Peyer's patch (tissue), 4 donors: ENCODE measurements at regions not wholly inside any gene's neighbourhood (a gene's known extent, or its start where the extent isn't known, plus 50 kb on each side); places are given as distances from the start of the nearest gene placed in this dataset.

Source experiments
- DNase-seq, 3 donors: peaks; one replicate each; pipeline ENCODE4 v3.0.0-alpha.2; 2017 to 2019
- H3K27ac ChIP-seq, 4 donors: fragments of 200-600 bp; sonication (generic); one replicate each; pipeline ENCODE4 v1.5.1; 2016 to 2019
- H3K27me3 ChIP-seq, 2 donors: fragments of 200-600 bp; sonication (generic); one replicate each; pipeline ENCODE4 v1.5.1; 2019
- H3K36me3 ChIP-seq, 3 donors: fragments of 200-600 bp; sonication (generic); one replicate each; pipeline ENCODE4 v1.5.1; 2016 to 2019
- H3K4me1 ChIP-seq, 4 donors: fragments of 200-600 bp; sonication (generic); one replicate each; pipeline ENCODE4 v1.5.1; 2016 to 2019
- H3K4me3 ChIP-seq, 4 donors: fragments of 200-600 bp; sonication (generic); 1 replicate in 3 of 4; 2 replicates in 1 of 4; pipeline ENCODE4 v1.5.1; 2016 to 2019; ENCODE audit warnings: mild to moderate bottlenecking in 1 of 4
- H3K9me3 ChIP-seq, 4 donors: fragments of 200-600 bp; sonication (generic); one replicate each; pipeline ENCODE4 v1.5.1; 2016 to 2019; ENCODE audit warnings: mild to moderate bottlenecking in 1 of 4
- POLR2A ChIP-seq, 2 donors: fragments of 450-650 bp; IDR thresholded peaks; one replicate each; pipeline ENCODE4 v1.5.1; 2017; ENCODE audit warnings: antibody characterized with exemption in 2 of 2, mild to moderate bottlenecking in 2 of 2, moderate library complexity in 2 of 2
- TF ChIP-seq, protein P1 (sequence below), 6 experiments: fragments of 450-650 bp in 4 of 6; fragments of 200-600 bp in 2 of 6; sonication (generic) in 1 of 6; IDR thresholded peaks; one replicate each; pipeline ENCODE4 v1.5.1; 2017 to 2019; ENCODE audit warnings: antibody characterized with exemption in 6 of 6, mild to moderate bottlenecking in 3 of 6, moderate library complexity in 1 of 6

GRCh38 chrX:39877905-39878304 lies 219.9 kb downstream of the BCOR start:
- Histone ChIP-seq H3K4me3 (no peak overlapping the region), H3K27ac (no peak overlapping the region), H3K36me3 (no peaks in the 10 kb centered on the region), H3K27me3 (no peaks in the 10 kb centered on the region), H3K4me1 (no peaks in the 10 kb centered on the region), H3K9me3 (no peaks in the 10 kb centered on the region)
- no peak for DNase-seq
- TF ChIP-seq, protein P1, sequence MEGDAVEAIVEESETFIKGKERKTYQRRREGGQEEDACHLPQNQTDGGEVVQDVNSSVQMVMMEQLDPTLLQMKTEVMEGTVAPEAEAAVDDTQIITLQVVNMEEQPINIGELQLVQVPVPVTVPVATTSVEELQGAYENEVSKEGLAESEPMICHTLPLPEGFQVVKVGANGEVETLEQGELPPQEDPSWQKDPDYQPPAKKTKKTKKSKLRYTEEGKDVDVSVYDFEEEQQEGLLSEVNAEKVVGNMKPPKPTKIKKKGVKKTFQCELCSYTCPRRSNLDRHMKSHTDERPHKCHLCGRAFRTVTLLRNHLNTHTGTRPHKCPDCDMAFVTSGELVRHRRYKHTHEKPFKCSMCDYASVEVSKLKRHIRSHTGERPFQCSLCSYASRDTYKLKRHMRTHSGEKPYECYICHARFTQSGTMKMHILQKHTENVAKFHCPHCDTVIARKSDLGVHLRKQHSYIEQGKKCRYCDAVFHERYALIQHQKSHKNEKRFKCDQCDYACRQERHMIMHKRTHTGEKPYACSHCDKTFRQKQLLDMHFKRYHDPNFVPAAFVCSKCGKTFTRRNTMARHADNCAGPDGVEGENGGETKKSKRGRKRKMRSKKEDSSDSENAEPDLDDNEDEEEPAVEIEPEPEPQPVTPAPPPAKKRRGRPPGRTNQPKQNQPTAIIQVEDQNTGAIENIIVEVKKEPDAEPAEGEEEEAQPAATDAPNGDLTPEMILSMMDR (IDR thresholded peaks at IDR 0.05) = no peak
- TF ChIP-seq POLR2A (IDR thresholded peaks at IDR 0.05) = no peak

DNA sequence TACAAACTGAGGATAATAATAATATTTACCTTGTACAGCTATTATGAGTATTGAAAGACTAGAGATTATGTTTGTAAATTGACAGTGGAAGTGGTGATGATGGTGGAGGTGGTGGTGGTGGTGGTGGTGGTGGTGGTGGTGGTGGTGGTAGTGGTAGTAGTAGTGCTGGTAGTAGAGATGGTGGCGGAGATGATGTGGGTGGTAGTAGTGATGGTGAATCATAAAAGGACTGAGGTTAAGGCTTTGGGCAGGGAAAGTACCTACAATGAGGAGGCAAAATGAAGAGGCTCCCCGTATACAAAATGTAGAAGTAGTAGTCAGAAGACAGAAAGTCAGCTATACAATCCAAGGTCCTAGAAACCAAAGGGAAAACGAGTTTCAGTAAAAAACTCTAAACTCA lies 214.1 kb downstream of the BCOR start:
- H3K4me1 ChIP-seq = no peaks in the 10 kb centered on the region
- no peak overlapping the region for H3K4me3 ChIP-seq
- H3K27me3 ChIP-seq = no peaks in the 10 kb centered on the region
- no peak for DNase-seq
- H3K27ac ChIP-seq = no peak overlapping the region
- H3K9me3 ChIP-seq = no peaks in the 10 kb centered on the region
- H3K36me3 ChIP-seq = no peaks in the 10 kb centered on the region
- TF ChIP-seq POLR2A (IDR thresholded peaks at IDR 0.05) = no peak
- TF ChIP-seq, protein P1 (IDR thresholded peaks at IDR 0.05) = no peak

DNA sequence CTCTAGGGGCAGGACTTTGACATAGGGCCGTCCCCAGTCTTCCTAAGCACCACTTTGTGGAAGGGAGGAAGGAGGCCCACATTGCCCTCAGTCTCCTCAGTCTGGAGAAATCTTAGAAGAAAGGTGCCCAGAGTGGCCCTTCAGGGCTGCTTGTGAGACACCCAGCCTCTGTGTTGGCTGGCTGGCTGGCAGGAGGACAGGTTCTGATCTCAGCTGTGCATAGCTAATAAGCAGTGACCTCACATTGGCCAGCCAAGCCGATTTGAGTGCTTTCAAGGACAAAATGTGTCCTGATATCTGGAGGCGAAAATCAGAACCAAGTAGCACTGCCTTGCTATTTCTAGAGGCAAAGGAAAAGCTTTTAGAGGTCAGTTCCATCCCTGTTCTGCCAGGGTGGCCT lies 211.5 kb downstream of the BCOR start:
- Histone ChIP-seq H3K27me3 (no peaks in the 10 kb centered on the region), H3K4me1 (no peaks in the 10 kb centered on the region), H3K9me3 (no peaks in the 10 kb centered on the region), H3K27ac (no peak overlapping the region), H3K36me3 (no peaks in the 10 kb centered on the region), H3K4me3 (no peak overlapping the region)
- no peak for TF ChIP-seq POLR2A (IDR thresholded peaks at IDR 0.05)
- TF ChIP-seq, protein P1 (IDR thresholded peaks at IDR 0.05) = no peak
- DNase-seq = no peak

- no peaks in the 10 kb centered on the region for H3K4me1 ChIP-seq
- no peaks in the 10 kb centered on the region for H3K9me3 ChIP-seq
- no peak for TF ChIP-seq POLR2A (IDR thresholded peaks at IDR 0.05)
- TF ChIP-seq, protein P1 (IDR thresholded peaks at IDR 0.05) = no peak
- no peaks in the 10 kb centered on the region for H3K27me3 ChIP-seq
- no peaks in the 10 kb centered on the region for H3K36me3 ChIP-seq
- no peak overlapping the region for H3K27ac ChIP-seq
- no peak overlapping the region for H3K4me3 ChIP-seq
- no peak for DNase-seq
Observed at GRCh38 chrX:39888730-39889129, 209.0 kb downstream of the BCOR start.

DNA sequence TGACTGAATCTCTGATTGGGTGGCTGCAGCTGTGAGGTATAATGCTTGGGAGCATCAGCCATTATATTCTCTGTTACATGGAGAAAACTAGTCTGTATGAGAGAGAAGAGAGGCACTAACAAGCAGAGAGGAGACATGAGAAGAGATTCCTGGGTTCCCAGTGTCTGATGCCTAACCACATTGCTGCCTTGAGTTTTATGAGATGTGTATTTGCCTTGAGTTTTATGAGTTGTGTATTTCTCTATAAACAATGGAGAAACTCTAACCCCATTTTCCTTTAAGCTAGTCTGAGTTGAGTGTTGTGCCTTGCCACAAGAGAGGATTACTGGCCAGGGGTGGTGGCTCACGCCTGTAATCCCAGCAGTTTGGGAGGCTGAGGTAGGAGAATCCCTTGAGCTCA lies 208.1 kb downstream of the BCOR start:
- Histone ChIP-seq H3K36me3 (no peaks in the 10 kb centered on the region), H3K4me3 (no peak overlapping the region), H3K27me3 (no peaks in the 10 kb centered on the region), H3K27ac (no peak overlapping the region), H3K4me1 (no peaks in the 10 kb centered on the region), H3K9me3 (no peaks in the 10 kb centered on the region)
- TF ChIP-seq, protein P1 (IDR thresholded peaks at IDR 0.05) = no peak
- TF ChIP-seq POLR2A (IDR thresholded peaks at IDR 0.05) = no peak
- DNase-seq = no peak

- Histone ChIP-seq H3K27me3 (no peaks in the 10 kb centered on the region), H3K36me3 (no peaks in the 10 kb centered on the region), H3K4me3 (no peak overlapping the region), H3K4me1 (no peaks in the 10 kb centered on the region), H3K27ac (no peak overlapping the region), H3K9me3 (no peaks in the 10 kb centered on the region)
- TF ChIP-seq POLR2A (IDR thresholded peaks at IDR 0.05) = no peak
- TF ChIP-seq, protein P1 (IDR thresholded peaks at IDR 0.05) = no peak
- no peak for DNase-seq
Observed at GRCh38 chrX:39890807-39891206, 207.0 kb downstream of the BCOR start.
